22Rv1 (cell line): ENCODE measurements at regions not wholly inside any gene's neighbourhood (a gene's known extent, or its start where the extent isn't known, plus 50 kb on each side); places are given as distances from the start of the nearest gene placed in this dataset.

ENCODE experiments used
- H3K27ac ChIP-seq: fragments of 450-650 bp; 2 replicates; pipeline ENCODE4 v1.5.1; 2017
- CTCF ChIP-seq: fragments of 450-650 bp; IDR thresholded peaks from 2 replicates; pipeline ENCODE4 v1.5.1; 2017; ENCODE audit warnings: mild to moderate bottlenecking
- ZFX ChIP-seq: fragments of 450-650 bp; IDR thresholded peaks from 2 replicates; pipeline ENCODE4 v1.6.1; 2017; ENCODE audit warnings: antibody characterized with exemption, borderline replicate concordance

- H3K27ac ChIP-seq = no peak overlapping the region
- TF ChIP-seq ZFX (no peak), CTCF (no peak)
These were observed 296.2 kb upstream of the RGS6 start for GRCh38 chr14:71636076-71636475.

- no peak overlapping the region for H3K27ac ChIP-seq
- no peak for TF ChIP-seq CTCF
- no peak for TF ChIP-seq ZFX
These were observed 295.3 kb upstream of the RGS6 start for GRCh38 chr14:71636820-71637471.

GRCh38 chr14:71638523-71639196 is 293.6 kb upstream of the RGS6 start:
- TF ChIP-seq CTCF = no peak
- no peak for TF ChIP-seq ZFX
- no peak overlapping the region for H3K27ac ChIP-seq

GRCh38 chr14:71642715-71643114 is 289.5 kb upstream of the RGS6 start:
- TF ChIP-seq CTCF (no peak), ZFX (no peak)
- H3K27ac ChIP-seq = no peak overlapping the region

GRCh38 chr14:71645656-71646055 is 286.6 kb upstream of the RGS6 start:
- H3K27ac ChIP-seq = no peak overlapping the region
- no peak for TF ChIP-seq CTCF
- no peak for TF ChIP-seq ZFX

- 0 out of 2 replicates have a peak overlapping the region, but pooled peaks have one; percentile 16 for H3K27ac ChIP-seq
- TF ChIP-seq CTCF = no peak
- TF ChIP-seq ZFX = no peak
These were observed 285.7 kb upstream of the RGS6 start for GRCh38 chr14:71646518-71646917.

GRCh38 chr14:71647086-71647784 is 285.0 kb upstream of the RGS6 start:
- TF ChIP-seq CTCF (no peak), ZFX (no peak)
- H3K27ac ChIP-seq = 0 out of 2 replicates have a peak overlapping the region, but pooled peaks have one; percentile 16
